NAMALWA (cell line): ENCODE measurements at regions not wholly inside any gene's neighbourhood (a gene's known extent, or its start where the extent isn't known, plus 50 kb on each side); places are given as distances from the start of the nearest gene placed in this dataset.
A peak's percentile ranks its signal among the peaks of the same experiment; 100 is the strongest.

Source experiments
- DNase-seq: peaks from one replicate; pipeline ENCODE4 v3.0.0-alpha.2; 2015; ENCODE audit warnings: low spot score

GRCh38 chr11:15735706-15736105 lies 620.6 kb downstream of the SOX6 start:
- DNase-seq: no peak

DNA sequence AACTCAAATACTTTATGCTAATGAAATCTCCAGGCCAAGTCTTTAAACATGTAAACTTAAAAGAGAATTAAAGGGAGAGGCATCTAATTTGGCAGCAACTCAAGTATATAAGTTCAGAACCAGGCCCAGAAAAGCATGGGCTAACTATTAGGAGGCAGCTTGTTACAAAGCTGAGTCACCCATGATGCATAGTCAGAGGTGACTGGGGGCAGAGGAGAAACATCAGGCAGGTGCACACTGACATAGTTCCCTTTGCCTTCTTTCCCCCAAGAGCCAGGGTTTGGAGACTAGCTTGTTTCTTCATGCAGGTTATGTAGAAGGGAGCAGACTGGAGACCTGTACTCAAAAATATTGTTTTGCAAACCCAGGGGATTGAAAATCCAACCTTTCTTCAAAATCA lies 619.0 kb downstream of the SOX6 start:
- no peak for DNase-seq

- no peak for DNase-seq
Observed at GRCh38 chr11:15738931-15739330, 617.4 kb downstream of the SOX6 start.

DNA sequence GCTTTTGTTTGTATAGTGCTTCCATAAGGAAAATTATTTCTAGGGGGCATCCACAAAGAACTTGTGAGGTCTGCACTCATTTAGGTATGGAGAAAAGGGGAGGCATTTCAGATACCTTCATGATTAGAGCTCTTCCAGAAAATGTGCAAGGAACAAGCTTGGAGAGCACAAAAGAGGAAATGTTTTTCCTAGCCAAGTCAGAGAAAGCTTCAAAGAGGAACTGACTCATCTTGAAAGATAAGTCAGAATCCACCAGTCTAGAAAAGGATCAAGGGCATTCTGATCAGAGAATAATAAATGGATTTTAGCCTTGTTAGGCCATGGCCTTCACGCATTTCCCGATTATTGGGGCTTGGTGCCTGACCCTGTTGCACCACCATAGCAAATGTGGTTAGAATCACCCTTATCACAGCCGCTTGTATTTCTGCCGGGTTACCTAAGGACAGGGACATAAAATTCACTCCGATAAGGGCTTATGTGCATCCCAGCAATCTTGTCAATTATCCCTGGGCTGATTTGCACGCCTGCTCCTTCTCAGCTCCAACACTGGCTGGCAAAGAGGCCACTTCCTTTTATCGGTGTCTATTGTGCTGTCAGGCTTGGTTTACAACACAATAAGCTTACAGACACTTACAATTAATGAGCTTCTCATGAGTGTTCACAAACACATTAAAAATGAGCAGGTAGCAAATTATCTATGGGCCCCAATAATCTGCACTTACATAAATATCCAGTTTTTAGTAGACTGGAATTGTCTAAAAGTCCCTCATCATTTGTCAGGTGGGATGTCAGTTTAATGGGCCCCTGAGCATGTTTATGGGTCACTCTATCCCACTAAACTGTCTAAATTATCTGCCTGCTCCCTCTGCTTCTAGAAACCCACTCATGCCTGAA lies 613.5 kb downstream of the SOX6 start:
- DNase-seq: no peak

DNA sequence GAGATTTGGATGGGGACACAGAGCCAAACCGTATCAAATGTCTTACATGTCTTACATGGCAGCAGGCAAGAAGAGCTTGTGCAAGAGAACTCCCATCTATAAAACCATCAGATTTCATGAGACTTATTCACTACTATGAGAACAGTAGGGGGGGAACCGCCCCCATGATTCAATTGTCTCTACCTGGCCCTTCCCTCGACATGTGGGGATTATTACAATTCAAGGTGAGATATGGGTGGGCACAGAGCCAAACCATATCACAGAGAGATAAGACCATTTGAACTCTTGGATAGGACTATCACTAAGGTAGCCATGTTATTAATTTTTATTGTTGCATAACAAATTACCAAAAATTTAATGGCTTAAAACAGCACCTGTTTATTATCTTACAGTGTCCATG lies 611.7 kb downstream of the SOX6 start:
- DNase-seq: no peak

DNA sequence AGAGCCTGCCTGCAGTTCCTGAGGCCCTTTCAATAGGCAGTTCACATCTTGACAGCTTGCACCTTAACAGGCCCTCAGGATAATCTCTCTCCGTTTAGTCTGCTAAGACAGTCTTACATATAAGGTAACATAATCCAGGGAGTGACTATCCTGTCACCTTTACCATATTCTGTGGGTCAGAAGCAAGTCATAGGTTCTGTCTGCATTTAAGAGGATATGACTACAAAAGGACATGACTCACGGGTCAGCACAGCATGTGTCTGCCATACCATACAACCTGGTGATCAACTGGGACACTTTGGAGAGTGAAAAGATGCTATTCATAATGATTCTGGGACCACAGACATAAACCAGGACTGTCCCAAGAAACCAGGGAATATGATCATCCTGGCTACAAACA lies 611.1 kb downstream of the SOX6 start:
- DNase-seq: no peak

DNA sequence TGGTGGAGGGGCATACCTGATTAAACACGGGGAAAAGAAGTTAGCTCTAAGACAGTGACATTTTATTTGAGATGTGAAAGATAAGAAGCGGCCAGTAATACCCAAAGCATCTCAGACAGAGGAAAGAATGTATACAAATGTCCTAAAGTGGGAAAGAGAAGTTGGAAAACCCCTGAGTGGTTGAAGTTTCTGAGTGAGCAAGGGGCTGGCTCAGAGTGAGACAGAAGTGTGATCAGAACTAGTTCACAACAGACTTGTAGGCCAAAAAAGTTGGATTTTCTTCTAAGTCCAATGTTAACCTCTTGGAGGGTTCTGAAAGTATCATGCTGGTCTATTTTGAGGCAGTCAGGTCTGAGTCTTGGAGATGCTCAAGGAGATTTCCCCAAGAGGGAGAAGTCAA lies 608.7 kb downstream of the SOX6 start:
- no peak for DNase-seq

- DNase-seq: no peak
Observed at GRCh38 chr11:15748132-15748531, 608.2 kb downstream of the SOX6 start.

GRCh38 chr11:15748741-15749140 lies 607.6 kb downstream of the SOX6 start:
- no peak for DNase-seq

GRCh38 chr11:15750535-15751308 lies 605.6 kb downstream of the SOX6 start:
- no peak for DNase-seq

GRCh38 chr11:15754221-15754620 lies 602.1 kb downstream of the SOX6 start:
- no peak for DNase-seq

- DNase-seq: no peak
Observed at GRCh38 chr11:15757048-15757698, 599.2 kb downstream of the SOX6 start.

DNA sequence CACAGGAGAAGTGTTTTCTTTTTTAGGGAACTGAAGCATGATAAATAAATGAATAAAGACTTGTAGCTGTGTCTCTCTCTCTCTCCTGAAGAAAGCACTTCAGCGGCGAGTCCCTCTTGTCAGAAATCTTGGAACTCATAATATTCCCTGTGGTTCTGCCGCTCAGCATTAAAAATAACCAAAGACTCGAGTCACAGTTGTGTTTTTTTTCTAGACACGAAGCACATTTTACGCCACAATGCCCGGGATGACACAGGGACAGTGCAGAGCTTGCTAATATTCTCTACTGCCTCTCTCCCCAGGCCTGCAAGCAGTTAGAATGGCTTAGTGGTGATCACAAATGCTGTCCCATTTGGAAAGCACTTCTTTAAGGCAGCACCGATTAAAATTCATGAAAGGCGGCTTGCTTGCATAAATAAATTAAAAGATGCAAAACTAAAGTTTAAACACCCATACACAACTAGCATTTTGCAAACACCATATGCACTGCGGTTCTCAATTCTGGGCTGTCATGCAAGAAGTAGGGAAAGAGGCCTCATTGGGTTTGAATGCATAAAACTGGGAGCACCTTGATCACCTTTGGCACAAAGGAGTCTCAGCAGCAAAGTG lies 597.4 kb downstream of the SOX6 start:
- no peak for DNase-seq

- DNase-seq: no peak
Observed at GRCh38 chr11:15761235-15761634, 595.1 kb downstream of the SOX6 start.

DNA sequence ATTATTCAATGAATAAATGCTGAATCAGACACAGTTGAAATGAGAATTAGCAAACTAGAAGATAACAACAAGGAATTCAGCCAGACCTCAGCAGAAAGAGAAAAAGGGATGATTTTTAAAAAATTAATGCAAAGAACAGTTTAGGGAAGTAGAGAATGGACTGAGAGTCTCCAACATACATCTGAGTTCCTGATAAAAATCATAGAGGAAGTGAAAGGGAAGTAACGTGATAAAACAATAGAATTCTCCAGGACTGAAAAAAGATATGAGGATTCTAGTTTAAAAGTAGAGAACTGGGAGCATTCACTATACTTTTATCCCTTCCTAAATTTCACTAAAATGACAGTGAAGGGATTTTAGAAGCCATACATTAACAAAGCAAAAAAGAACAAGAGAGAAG lies 592.0 kb downstream of the SOX6 start:
- DNase-seq: no peak

- no peak for DNase-seq
Observed at GRCh38 chr11:15764948-15765347, 591.4 kb downstream of the SOX6 start.

- DNase-seq: no peak
Observed at GRCh38 chr11:15765530-15765929, 590.8 kb downstream of the SOX6 start.

- no peak for DNase-seq
Observed at GRCh38 chr11:15768321-15768720, 588.0 kb downstream of the SOX6 start.

DNA sequence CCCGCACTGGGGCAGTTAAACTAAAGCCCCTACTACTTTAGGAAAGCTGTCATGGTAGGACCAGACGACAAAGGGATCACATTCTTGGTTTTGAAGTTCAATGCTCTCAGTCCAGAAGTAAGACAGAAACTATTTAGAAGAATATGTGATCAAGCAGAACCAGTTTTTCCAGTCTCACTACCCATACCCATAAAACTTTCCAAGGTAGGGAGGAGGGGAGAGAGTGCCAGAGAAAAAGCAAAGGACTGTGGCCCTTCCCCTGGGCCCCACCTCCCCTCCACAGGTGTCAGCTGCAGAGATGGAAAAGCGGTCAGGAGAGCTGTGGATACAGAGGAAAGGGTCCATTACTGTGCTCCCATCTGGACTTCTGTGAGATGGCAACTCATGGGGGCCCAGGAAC lies 587.1 kb downstream of the SOX6 start:
- DNase-seq: no peak

GRCh38 chr11:15770798-15771414 lies 585.4 kb downstream of the SOX6 start:
- DNase-seq: peak; percentile 62

GRCh38 chr11:15772547-15772946 lies 583.8 kb downstream of the SOX6 start:
- DNase-seq: no peak

DNA sequence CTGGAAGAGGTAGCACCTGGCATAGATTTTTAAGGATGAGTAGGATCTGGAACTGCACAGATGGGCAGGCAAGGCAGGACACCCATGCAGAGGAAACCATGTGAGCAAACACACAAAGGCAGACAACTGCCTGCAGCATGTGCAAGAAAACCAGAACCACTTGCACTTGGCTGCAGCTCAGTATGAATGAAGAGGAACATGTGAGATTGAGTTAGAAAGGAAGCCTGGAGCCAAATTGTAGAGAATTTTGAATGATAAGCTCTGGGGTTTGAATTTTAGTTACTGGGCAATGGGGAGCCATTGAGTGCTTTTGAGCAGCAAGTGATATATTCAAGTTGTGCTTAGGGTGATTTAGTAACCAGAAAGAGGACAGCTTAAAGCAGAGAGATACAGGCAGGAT lies 583.4 kb downstream of the SOX6 start:
- no peak for DNase-seq
